Activated CD8-positive, alpha-beta memory T cell treated with anti-CD3 and anti-CD28 coated beads, Interleukin-2, amount 10 ng/mL, durations not matched to agents 7 days and 5 days (primary cell): ENCODE measurements at regions not wholly inside any gene's neighbourhood (a gene's known extent, or its start where the extent isn't known, plus 50 kb on each side); places are given as distances from the start of the nearest gene placed in this dataset.
"Not testable (repeated sequence)": the region's sequence is repeated elsewhere in the genome, so short reads cannot be mapped to it uniquely, and the experiment has no call there.

Experiments used
- ATAC-seq: fragments of 150-1000 bp; cut with Tn5 transposase; one replicate; pipeline ENCODE4 v1.10.0; 2021; ENCODE audit warnings: moderate library complexity
- CTCF ChIA-PET: fragments of 350-600 bp; sonication (Branson Sonifier 250); formaldehyde crosslinking; loops from one replicate; lab custom pipeline; 2021; ENCODE audit warnings: antibody characterized with exemption; lab: Charles Lee
- DNase-seq: peaks from one replicate; pipeline ENCODE4 v3.0.0-alpha.2; 2020
- H3K27ac Mint-ChIP-seq: one replicate; pipeline ENCODE4 v1.8.0; 2021; ENCODE audit warnings: mild to moderate bottlenecking, mixed read lengths
- H3K27me3 Mint-ChIP-seq: one replicate; pipeline ENCODE4 v1.8.0; 2021; ENCODE audit warnings: mixed read lengths
- H3K36me3 Mint-ChIP-seq: one replicate; pipeline ENCODE4 v1.8.0; 2021; ENCODE audit warnings: mild to moderate bottlenecking, mixed read lengths
- H3K4me1 Mint-ChIP-seq: one replicate; pipeline ENCODE4 v1.8.0; 2021; ENCODE audit warnings: mixed read lengths
- H3K4me3 Mint-ChIP-seq: one replicate; pipeline ENCODE4 v1.8.0; 2021; ENCODE audit warnings: mild to moderate bottlenecking, moderate library complexity, mixed read lengths
- H3K9me3 Mint-ChIP-seq: one replicate; pipeline ENCODE4 v1.8.0; 2022; ENCODE audit warnings: low read depth, mixed read lengths

- CTCF ChIA-PET: no interaction called here
- H3K4me3 Mint-ChIP-seq: no peak overlapping the region
- no peaks in the 10 kb centered on the region for H3K4me1 Mint-ChIP-seq
- no peak overlapping the region for H3K27ac Mint-ChIP-seq
- H3K27me3 Mint-ChIP-seq: no peaks in the 10 kb centered on the region
- no peak for ATAC-seq
- H3K9me3 Mint-ChIP-seq: no peaks in the 10 kb centered on the region
- no peak for DNase-seq
- no peaks in the 10 kb centered on the region for H3K36me3 Mint-ChIP-seq
Observed at GRCh38 chr1:102733491-102734236, 374.7 kb downstream of the COL11A1 start.

DNA sequence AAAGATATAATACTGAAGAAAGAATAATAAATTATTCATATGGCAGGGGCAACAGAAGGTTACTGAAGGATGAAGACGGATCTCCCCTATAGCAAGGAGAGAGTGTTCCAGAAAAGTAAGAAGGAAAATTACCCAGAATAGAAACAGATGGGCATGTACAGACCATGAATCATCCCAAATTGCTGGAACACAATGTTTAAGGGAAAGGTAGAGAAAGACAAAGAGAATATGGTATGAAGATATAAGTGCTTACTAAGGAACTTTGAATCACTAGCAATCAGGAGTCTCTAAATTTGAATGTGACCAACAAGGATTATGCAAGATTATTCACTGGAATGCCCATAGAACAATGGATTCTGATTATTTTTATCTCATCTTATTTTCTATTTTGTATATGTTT is 375.4 kb downstream of the COL11A1 start:
- CTCF ChIA-PET: no interaction called here
- DNase-seq (no peak), ATAC-seq (no peak)
- Mint-ChIP-seq H3K9me3 (no peaks in the 10 kb centered on the region), H3K27ac (no peak overlapping the region), H3K27me3 (no peaks in the 10 kb centered on the region), H3K36me3 (no peaks in the 10 kb centered on the region), H3K4me3 (no peak overlapping the region), H3K4me1 (no peaks in the 10 kb centered on the region)

DNA sequence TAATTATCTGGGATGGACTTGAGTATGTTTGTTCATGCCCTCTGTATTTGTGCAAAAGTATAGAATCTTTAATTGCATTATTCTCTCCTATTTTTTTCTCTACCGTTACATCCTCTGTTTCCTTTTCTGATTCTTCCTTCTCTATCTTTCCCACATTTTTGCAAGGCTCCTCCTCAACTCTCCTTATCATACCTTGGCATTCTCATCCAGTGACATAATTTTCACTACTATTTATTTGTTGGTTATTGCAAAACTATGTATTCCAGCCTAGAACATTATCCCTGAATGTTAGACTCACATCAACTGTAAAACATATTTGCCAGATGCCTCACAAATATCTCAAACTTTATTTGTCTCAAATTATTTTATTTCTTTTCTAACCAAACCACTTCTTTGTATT is 381.9 kb downstream of the COL11A1 start:
- Mint-ChIP-seq H3K27ac (no peak overlapping the region), H3K36me3 (no peaks in the 10 kb centered on the region), H3K4me3 (no peak overlapping the region), H3K9me3 (no peaks in the 10 kb centered on the region), H3K4me1 (no peaks in the 10 kb centered on the region), H3K27me3 (no peaks in the 10 kb centered on the region)
- DNase-seq (no peak), ATAC-seq (no peak)
- CTCF ChIA-PET: no interaction called here

GRCh38 chr1:102724741-102725140 is 383.6 kb downstream of the COL11A1 start:
- H3K27ac Mint-ChIP-seq: no peak overlapping the region
- H3K4me1 Mint-ChIP-seq: no peaks in the 10 kb centered on the region
- DNase-seq (no peak), ATAC-seq (no peak)
- H3K36me3 Mint-ChIP-seq: no peaks in the 10 kb centered on the region
- no peak overlapping the region for H3K4me3 Mint-ChIP-seq
- no peaks in the 10 kb centered on the region for H3K27me3 Mint-ChIP-seq
- H3K9me3 Mint-ChIP-seq: no peaks in the 10 kb centered on the region
- CTCF ChIA-PET: no interaction called here

DNA sequence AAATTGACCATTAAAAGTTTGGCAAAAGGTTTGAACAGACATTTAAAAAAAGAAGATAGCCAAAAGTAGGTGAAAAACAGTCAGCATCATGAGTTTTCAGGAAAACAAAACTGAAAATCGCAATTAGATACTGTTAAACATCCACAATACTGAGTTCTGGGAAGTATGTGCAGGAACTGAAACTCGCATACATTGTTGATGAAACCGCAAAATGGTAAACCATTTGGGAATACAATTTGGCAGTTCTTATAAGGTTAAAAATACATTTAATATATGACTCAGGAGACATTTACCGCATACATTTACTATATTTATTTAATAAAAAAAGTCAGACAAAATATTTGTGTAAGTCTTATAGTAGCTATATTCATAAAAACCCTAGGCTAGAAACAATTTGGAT is 393.2 kb downstream of the COL11A1 start:
- ATAC-seq (no peak), DNase-seq (no peak)
- Mint-ChIP-seq H3K4me3 (no peak overlapping the region), H3K4me1 (no peaks in the 10 kb centered on the region), H3K27ac (no peak overlapping the region), H3K36me3 (no peaks in the 10 kb centered on the region), H3K9me3 (peaks cover 3% of the 10 kb centered on the region), H3K27me3 (no peaks in the 10 kb centered on the region)
- CTCF ChIA-PET: no interaction called here

- CTCF ChIA-PET: no interaction called here
- Mint-ChIP-seq H3K9me3 (no peaks in the 10 kb centered on the region), H3K36me3 (no peaks in the 10 kb centered on the region), H3K27me3 (no peaks in the 10 kb centered on the region), H3K4me1 (no peaks in the 10 kb centered on the region), H3K4me3 (no peak overlapping the region), H3K27ac (no peak overlapping the region)
- ATAC-seq: no peak
- DNase-seq: no peak
Observed at GRCh38 chr1:102699524-102699923, 408.8 kb downstream of the COL11A1 start.

GRCh38 chr1:102693345-102693744 is 415.0 kb downstream of the COL11A1 start:
- Mint-ChIP-seq H3K36me3 (no peaks in the 10 kb centered on the region), H3K9me3 (peaks cover 3% of the 10 kb centered on the region), H3K4me1 (no peaks in the 10 kb centered on the region), H3K27me3 (no peaks in the 10 kb centered on the region), H3K4me3 (no peak overlapping the region), H3K27ac (no peak overlapping the region)
- CTCF ChIA-PET: no interaction called here
- DNase-seq (no peak), ATAC-seq (no peak)

DNA sequence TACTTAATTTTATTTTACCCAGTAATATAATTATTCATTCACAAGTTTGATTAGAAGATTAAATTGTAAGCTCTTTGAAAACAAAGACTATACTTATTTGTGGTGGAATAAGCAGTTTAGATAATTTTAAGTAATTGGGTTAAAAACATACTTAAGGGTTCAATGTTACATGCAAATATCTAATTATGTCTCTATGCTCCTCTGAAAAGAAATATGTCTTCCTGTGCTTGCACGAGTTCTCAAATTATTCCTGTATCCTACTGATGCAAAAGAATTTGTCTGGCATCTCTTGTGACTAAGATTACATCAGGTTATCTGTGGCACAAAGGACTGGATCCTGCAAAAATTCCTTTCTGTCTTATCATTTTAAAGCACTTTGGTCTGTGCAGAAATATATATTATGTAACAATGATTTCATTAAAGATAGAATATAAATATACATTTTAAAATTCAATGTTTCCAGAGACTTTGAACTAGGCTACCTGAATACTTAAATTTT is 416.7 kb downstream of the COL11A1 start:
- DNase-seq (no peak), ATAC-seq (no peak)
- CTCF ChIA-PET: no interaction called here
- Mint-ChIP-seq H3K27me3 (no peaks in the 10 kb centered on the region), H3K27ac (no peak overlapping the region), H3K4me3 (no peak overlapping the region), H3K9me3 (peaks cover 3% of the 10 kb centered on the region), H3K36me3 (no peaks in the 10 kb centered on the region), H3K4me1 (no peaks in the 10 kb centered on the region)

- Mint-ChIP-seq H3K36me3 (no peaks in the 10 kb centered on the region), H3K4me1 (no peaks in the 10 kb centered on the region), H3K27me3 (no peaks in the 10 kb centered on the region), H3K4me3 (no peak overlapping the region), H3K9me3 (no peaks in the 10 kb centered on the region), H3K27ac (no peak overlapping the region)
- CTCF ChIA-PET: no interaction called here
- DNase-seq (no peak), ATAC-seq (no peak)
Observed at GRCh38 chr1:102687383-102687782, 420.9 kb downstream of the COL11A1 start.

DNA sequence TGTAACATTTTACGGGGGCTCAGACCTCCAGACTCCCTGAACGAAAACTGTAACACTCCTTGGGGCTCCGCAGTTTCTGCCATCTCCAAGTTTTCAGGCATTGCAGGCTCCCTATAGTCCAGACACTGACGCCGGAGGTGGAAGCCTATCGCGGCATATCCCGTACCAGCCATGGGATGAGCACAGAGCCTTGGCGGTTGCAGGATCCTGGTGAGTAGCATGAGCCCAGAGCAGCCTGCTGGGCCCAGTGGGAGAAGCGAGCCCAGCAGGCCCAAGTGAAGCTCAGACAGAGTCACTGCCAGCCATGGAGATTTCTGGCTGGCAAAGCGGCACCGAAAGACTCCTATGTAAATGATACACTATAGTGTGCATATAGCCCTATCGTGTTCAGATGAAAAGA is 446.8 kb downstream of the COL11A1 start:
- no peak overlapping the region for H3K4me3 Mint-ChIP-seq
- H3K27ac Mint-ChIP-seq: no peak overlapping the region
- no peaks in the 10 kb centered on the region for H3K4me1 Mint-ChIP-seq
- H3K9me3 Mint-ChIP-seq: peaks cover 4% of the 10 kb centered on the region
- no peaks in the 10 kb centered on the region for H3K36me3 Mint-ChIP-seq
- no peaks in the 10 kb centered on the region for H3K27me3 Mint-ChIP-seq
- DNase-seq (no peak), ATAC-seq (no peak)
- CTCF ChIA-PET: no interaction called here

- not testable (repeated sequence) for H3K4me1 Mint-ChIP-seq
Observed at GRCh38 chr1:102659876-102660483, 448.3 kb downstream of the COL11A1 start.

DNA sequence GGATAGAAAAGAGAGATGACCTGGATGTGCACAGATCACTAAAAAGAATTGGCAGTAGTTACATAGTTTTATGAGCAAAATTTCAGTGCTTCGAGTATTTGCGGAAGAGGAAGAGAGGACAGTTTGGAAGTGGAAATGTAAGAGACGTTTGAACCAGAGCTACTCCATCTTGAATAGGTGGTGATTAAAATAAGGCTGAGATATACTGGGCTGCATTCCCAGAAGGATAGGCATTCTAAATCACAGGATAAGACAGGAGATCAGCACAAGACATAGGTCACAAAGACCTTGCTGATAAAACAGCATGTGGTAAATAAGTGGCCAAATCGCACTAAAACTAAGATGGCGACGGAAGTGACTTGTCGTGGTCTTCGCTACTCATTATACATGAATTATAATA is 453.3 kb downstream of the COL11A1 start:
- CTCF ChIA-PET: no interaction called here
- H3K9me3 Mint-ChIP-seq: peaks cover 2% of the 10 kb centered on the region
- no peak overlapping the region for H3K27ac Mint-ChIP-seq
- no peak for ATAC-seq
- H3K4me3 Mint-ChIP-seq: no peak overlapping the region
- H3K27me3 Mint-ChIP-seq: no peaks in the 10 kb centered on the region
- H3K36me3 Mint-ChIP-seq: no peaks in the 10 kb centered on the region
- DNase-seq: no peak
- no peaks in the 10 kb centered on the region for H3K4me1 Mint-ChIP-seq

More at GRCh38 chr1:102659876-102660483, 448.3 kb downstream of the COL11A1 start:
- H3K4me3 Mint-ChIP-seq, ATAC-seq, H3K9me3 Mint-ChIP-seq, CTCF ChIA-PET, H3K27ac Mint-ChIP-seq, H3K36me3 Mint-ChIP-seq, H3K27me3 Mint-ChIP-seq, DNase-seq: not testable (repeated sequence)

GRCh38 chr1:102640872-102641271 is 467.4 kb downstream of the COL11A1 start:
- no peaks in the 10 kb centered on the region for H3K27me3 Mint-ChIP-seq
- ATAC-seq (no peak), DNase-seq (no peak)
- no peaks in the 10 kb centered on the region for H3K36me3 Mint-ChIP-seq
- CTCF ChIA-PET: no interaction called here
- peaks cover 3% of the 10 kb centered on the region for H3K9me3 Mint-ChIP-seq
- no peaks in the 10 kb centered on the region for H3K4me1 Mint-ChIP-seq
- no peak overlapping the region for H3K27ac Mint-ChIP-seq
- no peak overlapping the region for H3K4me3 Mint-ChIP-seq

- H3K27me3 Mint-ChIP-seq: no peaks in the 10 kb centered on the region
- ATAC-seq: no peak
- H3K27ac Mint-ChIP-seq: no peak overlapping the region
- DNase-seq: no peak
- peaks cover 3% of the 10 kb centered on the region for H3K9me3 Mint-ChIP-seq
- H3K4me3 Mint-ChIP-seq: no peak overlapping the region
- CTCF ChIA-PET: no interaction called here
- H3K36me3 Mint-ChIP-seq: no peaks in the 10 kb centered on the region
- H3K4me1 Mint-ChIP-seq: no peaks in the 10 kb centered on the region
Observed at GRCh38 chr1:102640312-102640711, 468.0 kb downstream of the COL11A1 start.
